BE2C (cell line): ENCODE measurements at regions not wholly inside any gene's neighbourhood (a gene's known extent, or its start where the extent isn't known, plus 50 kb on each side); places are given as distances from the start of the nearest gene placed in this dataset.

Experiments used
- DNase-seq: peaks from one replicate; pipeline ENCODE4 v3.0.0-alpha.2; 2020
- H3K27me3 ChIP-seq: fragments of 250-450 bp; sonication (Bioruptor Pico); 2 replicates; pipeline ENCODE4 v1.5.1; 2020; ENCODE audit warnings: mild to moderate bottlenecking
- H3K36me3 ChIP-seq: fragments of 250-450 bp; sonication (Bioruptor Pico); 2 replicates; pipeline ENCODE4 v1.5.1; 2020; ENCODE audit warnings: mild to moderate bottlenecking
- H3K4me1 ChIP-seq: fragments of 250-450 bp; sonication (Bioruptor Pico); 2 replicates; pipeline ENCODE4 v1.5.1; 2020
- H3K4me3 ChIP-seq: 2 replicates; pipeline ENCODE4 v1.5.1; 2011; ENCODE audit warnings: low read depth, low read length
- H3K9me3 ChIP-seq: fragments of 250-450 bp; sonication (Bioruptor Pico); 2 replicates; pipeline ENCODE4 v1.5.1; 2020
- CTCF ChIP-seq: IDR thresholded peaks from 2 replicates; pipeline ENCODE4 v1.5.1; 2012; ENCODE audit warnings: mild to moderate bottlenecking, low read depth, low read length

- DNase-seq = no peak
- no peak for TF ChIP-seq CTCF
- Histone ChIP-seq H3K27me3 (no peaks in the 10 kb centered on the region), H3K9me3 (no peaks in the 10 kb centered on the region; the same call in 1 of the 2 replicates), H3K4me3 (no peak overlapping the region), H3K36me3 (no peaks in the 10 kb centered on the region), H3K4me1 (no peaks in the 10 kb centered on the region)
These were observed 340.9 kb upstream of the KIF2A start for GRCh38 chr5:61965069-61965468.

- DNase-seq = no peak
- no peaks in the 10 kb centered on the region; the same call in 1 of the 2 replicates for H3K9me3 ChIP-seq
- TF ChIP-seq CTCF = no peak
- no peaks in the 10 kb centered on the region for H3K4me1 ChIP-seq
- H3K36me3 ChIP-seq = no peaks in the 10 kb centered on the region
- H3K4me3 ChIP-seq = no peak overlapping the region
- H3K27me3 ChIP-seq = no peaks in the 10 kb centered on the region
These were observed 340.5 kb upstream of the KIF2A start for GRCh38 chr5:61965490-61965889.

- DNase-seq = no peak
- Histone ChIP-seq H3K36me3 (no peaks in the 10 kb centered on the region), H3K4me1 (no peaks in the 10 kb centered on the region), H3K9me3 (no peaks in the 10 kb centered on the region; the same call in 1 of the 2 replicates), H3K4me3 (no peak overlapping the region), H3K27me3 (no peaks in the 10 kb centered on the region)
- no peak for TF ChIP-seq CTCF
These were observed 339.6 kb upstream of the KIF2A start for GRCh38 chr5:61966296-61966955.

GRCh38 chr5:61966997-61967396, 339.0 kb upstream of the KIF2A start:
- no peaks in the 10 kb centered on the region for H3K4me1 ChIP-seq
- H3K27me3 ChIP-seq = no peaks in the 10 kb centered on the region; the same call in 1 of the 2 replicates
- no peaks in the 10 kb centered on the region for H3K36me3 ChIP-seq
- no peak overlapping the region for H3K4me3 ChIP-seq
- no peaks in the 10 kb centered on the region; the same call in 1 of the 2 replicates for H3K9me3 ChIP-seq
- no peak for TF ChIP-seq CTCF
- no peak for DNase-seq

- no peaks in the 10 kb centered on the region; the same call in 1 of the 2 replicates for H3K9me3 ChIP-seq
- DNase-seq = no peak
- H3K36me3 ChIP-seq = no peaks in the 10 kb centered on the region
- no peak for TF ChIP-seq CTCF
- H3K4me1 ChIP-seq = no peaks in the 10 kb centered on the region
- no peak overlapping the region for H3K4me3 ChIP-seq
- no peaks in the 10 kb centered on the region; the same call in 1 of the 2 replicates for H3K27me3 ChIP-seq
These were observed 338.3 kb upstream of the KIF2A start for GRCh38 chr5:61967681-61968080.

- TF ChIP-seq CTCF = no peak
- H3K4me1 ChIP-seq = no peaks in the 10 kb centered on the region
- DNase-seq = no peak
- H3K9me3 ChIP-seq = no peaks in the 10 kb centered on the region
- no peaks in the 10 kb centered on the region; the same call in 1 of the 2 replicates for H3K27me3 ChIP-seq
- H3K4me3 ChIP-seq = no peak overlapping the region
- no peaks in the 10 kb centered on the region for H3K36me3 ChIP-seq
These were observed 336.7 kb upstream of the KIF2A start for GRCh38 chr5:61969347-61969746.
